NOMO-1 treated with dmso at 0.1 percent for 144 hours (cell line): ENCODE measurements at regions not wholly inside any gene's neighbourhood (a gene's known extent, or its start where the extent isn't known, plus 50 kb on each side); places are given as distances from the start of the nearest gene placed in this dataset.
"Not testable (repeated sequence)": the region's sequence is repeated elsewhere in the genome, so short reads cannot be mapped to it uniquely, and the experiment has no call there.

Experiments
- DNase-seq: peaks from one replicate; lab custom pipeline; 2025; ENCODE audit not compliant: unreplicated experiment; lab: John Stamatoyannopoulos, UW

GRCh38 chr7:86209036-86209435 lies 434.7 kb upstream of the GRM3 start:
- DNase-seq: no peak

- no peak for DNase-seq
These were observed 436.0 kb upstream of the GRM3 start for GRCh38 chr7:86207740-86208139.

- DNase-seq: no peak
These were observed 440.9 kb upstream of the GRM3 start for GRCh38 chr7:86202833-86203232.

GRCh38 chr7:86201767-86202166 lies 441.9 kb upstream of the GRM3 start:
- DNase-seq: no peak

GRCh38 chr7:86199881-86200614 lies 443.7 kb upstream of the GRM3 start:
- DNase-seq: no peak

- DNase-seq: no peak
These were observed 453.4 kb upstream of the GRM3 start for GRCh38 chr7:86190351-86190750.

- DNase-seq: no peak
These were observed 462.2 kb upstream of the GRM3 start for GRCh38 chr7:86181474-86181873.

- no peak for DNase-seq
These were observed 478.9 kb upstream of the GRM3 start for GRCh38 chr7:86164827-86165226.

- DNase-seq: no peak
These were observed 485.6 kb upstream of the GRM3 start for GRCh38 chr7:86158111-86158510.

GRCh38 chr7:86155623-86156022 lies 488.1 kb upstream of the GRM3 start:
- no peak for DNase-seq

GRCh38 chr7:86152926-86153325 lies 490.8 kb upstream of the GRM3 start:
- DNase-seq: no peak

GRCh38 chr7:86149024-86149665 lies 494.6 kb upstream of the GRM3 start:
- DNase-seq: no peak

- DNase-seq: no peak
These were observed 495.2 kb upstream of the GRM3 start for GRCh38 chr7:86148501-86148900.

GRCh38 chr7:86137343-86137742 lies 506.4 kb upstream of the GRM3 start:
- no peak for DNase-seq

- DNase-seq: no peak
These were observed 513.4 kb upstream of the GRM3 start for GRCh38 chr7:86130268-86130667.

GRCh38 chr7:86123476-86123875 lies 520.2 kb upstream of the GRM3 start:
- no peak for DNase-seq

GRCh38 chr7:86094166-86094669 lies 549.5 kb upstream of the GRM3 start:
- DNase-seq: no peak

GRCh38 chr7:86091369-86091768 lies 552.3 kb upstream of the GRM3 start:
- DNase-seq: no peak

GRCh38 chr7:86089455-86089854 lies 554.3 kb upstream of the GRM3 start:
- DNase-seq: no peak

GRCh38 chr7:86064572-86064971 lies 579.1 kb upstream of the GRM3 start:
- DNase-seq: not testable (repeated sequence)

- no peak for DNase-seq
These were observed 585.1 kb upstream of the GRM3 start for GRCh38 chr7:86058649-86059048.

- no peak for DNase-seq
These were observed 592.8 kb upstream of the GRM3 start for GRCh38 chr7:86050918-86051317.

GRCh38 chr7:86049910-86050309 lies 593.8 kb upstream of the GRM3 start:
- no peak for DNase-seq
